ENCODE measurements at regions not wholly inside any gene's neighbourhood (a gene's known extent, or its start where the extent isn't known, plus 50 kb on each side); places are given as distances from the start of the nearest gene placed in this dataset.

DNA sequence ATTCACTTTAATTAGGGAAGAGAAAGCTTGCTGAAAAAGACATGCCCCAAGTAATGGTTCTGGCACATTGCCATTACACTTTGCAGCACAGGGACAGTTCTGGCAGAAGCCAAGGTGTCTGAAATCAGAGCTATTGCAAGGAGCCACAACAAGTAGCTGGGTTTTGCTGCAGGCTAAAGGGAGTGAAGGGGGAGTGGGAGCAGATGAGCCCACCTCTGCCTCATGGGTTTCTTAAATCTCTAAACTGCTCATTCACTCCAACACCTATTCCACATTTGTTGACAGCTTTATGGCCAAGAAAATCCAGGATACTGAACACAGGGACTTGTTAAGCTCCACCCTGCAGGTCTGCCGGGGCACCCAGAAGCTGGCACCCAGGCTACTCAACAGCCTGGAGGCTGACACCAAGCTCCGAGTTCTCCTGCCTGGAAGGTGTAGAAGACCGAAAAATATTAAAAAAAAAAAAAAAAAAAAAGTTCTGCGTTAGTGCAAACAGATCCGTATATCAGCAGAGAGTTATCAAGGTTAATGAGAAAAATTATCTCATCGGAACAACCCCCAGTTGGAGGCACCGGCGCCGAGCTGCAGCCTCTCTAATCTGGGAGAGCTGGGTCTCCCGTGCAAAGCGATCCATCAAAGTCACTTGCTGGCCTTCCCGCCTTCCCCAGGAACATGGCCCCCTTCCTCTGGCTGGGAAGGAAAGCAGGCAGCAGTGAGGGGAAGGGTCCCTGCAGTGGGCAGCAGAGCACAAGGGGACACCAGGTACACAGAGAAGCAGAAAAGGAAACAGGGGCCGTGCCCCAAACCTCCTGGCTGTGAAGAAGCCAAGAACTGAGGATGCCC is 123.7 kb downstream of the HNMT start:
- Histone ChIP-seq H3K4me1 (ENCODE audit: control insufficient read depth in 2 of 3, insufficient read depth in 2 of 3, low read depth in 1 of 3, low read length in 3 of 3) (no peaks in the 10 kb centered on the region), H3K27ac (ENCODE audit: low read depth in 2 of 2, low read length in 2 of 2) (no peak overlapping the region), H3K36me3 (ENCODE audit: control insufficient read depth in 2 of 3, insufficient read depth in 3 of 3, low read length in 3 of 3) (no peaks in the 10 kb centered on the region), H3K4me3 (ENCODE audit: low read length in 3 of 3) (no peak overlapping the region), H3K9me3 (ENCODE audit: control insufficient read depth in 2 of 3, insufficient read depth in 1 of 3, low read length in 3 of 3) (no peaks in the 10 kb centered on the region), H3K27me3 (ENCODE audit: control insufficient read depth, insufficient read depth, low read length) (no peaks in the 10 kb centered on the region), H3K9ac (ENCODE audit: low read length in 3 of 3) (no peak overlapping the region)
- intact Hi-C loops (cut with DNase I): no loop called here
- DNase-seq (peak in 3 of 5 donors; percentile 40 to 43 (median 41)), FAIRE-seq (no peak)
- TF ChIP-seq, protein P1, sequence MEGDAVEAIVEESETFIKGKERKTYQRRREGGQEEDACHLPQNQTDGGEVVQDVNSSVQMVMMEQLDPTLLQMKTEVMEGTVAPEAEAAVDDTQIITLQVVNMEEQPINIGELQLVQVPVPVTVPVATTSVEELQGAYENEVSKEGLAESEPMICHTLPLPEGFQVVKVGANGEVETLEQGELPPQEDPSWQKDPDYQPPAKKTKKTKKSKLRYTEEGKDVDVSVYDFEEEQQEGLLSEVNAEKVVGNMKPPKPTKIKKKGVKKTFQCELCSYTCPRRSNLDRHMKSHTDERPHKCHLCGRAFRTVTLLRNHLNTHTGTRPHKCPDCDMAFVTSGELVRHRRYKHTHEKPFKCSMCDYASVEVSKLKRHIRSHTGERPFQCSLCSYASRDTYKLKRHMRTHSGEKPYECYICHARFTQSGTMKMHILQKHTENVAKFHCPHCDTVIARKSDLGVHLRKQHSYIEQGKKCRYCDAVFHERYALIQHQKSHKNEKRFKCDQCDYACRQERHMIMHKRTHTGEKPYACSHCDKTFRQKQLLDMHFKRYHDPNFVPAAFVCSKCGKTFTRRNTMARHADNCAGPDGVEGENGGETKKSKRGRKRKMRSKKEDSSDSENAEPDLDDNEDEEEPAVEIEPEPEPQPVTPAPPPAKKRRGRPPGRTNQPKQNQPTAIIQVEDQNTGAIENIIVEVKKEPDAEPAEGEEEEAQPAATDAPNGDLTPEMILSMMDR (IDR thresholded peaks at IDR 0.05; ENCODE audit: borderline replicate concordance, extremely low read depth, insufficient read depth): no peak

DNA sequence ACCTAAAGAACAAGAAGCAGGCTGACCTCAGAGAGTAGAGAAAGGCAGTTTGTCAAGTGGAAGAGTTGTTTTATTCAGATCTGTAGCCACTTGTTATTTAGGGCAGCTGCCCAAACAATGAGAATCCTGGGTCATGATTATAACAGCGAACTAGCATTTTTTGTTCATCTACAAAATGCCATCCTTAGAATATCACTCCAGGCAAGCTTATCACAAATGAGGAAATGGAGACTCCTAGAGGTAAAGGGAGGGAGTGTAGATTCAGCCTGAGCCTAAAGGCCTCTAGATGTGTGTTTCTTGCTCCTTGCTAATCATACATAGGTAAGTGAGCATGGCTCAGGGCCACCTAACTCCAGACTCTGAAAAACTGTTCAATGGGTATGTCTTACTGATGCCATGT is 126.1 kb downstream of the HNMT start:
- Histone ChIP-seq H3K9ac (ENCODE audit: low read length in 3 of 3) (no peak overlapping the region), H3K27me3 (ENCODE audit: control insufficient read depth, insufficient read depth, low read length) (no peaks in the 10 kb centered on the region), H3K36me3 (ENCODE audit: control insufficient read depth in 2 of 3, insufficient read depth in 3 of 3, low read length in 3 of 3) (no peaks in the 10 kb centered on the region), H3K9me3 (ENCODE audit: control insufficient read depth in 2 of 3, insufficient read depth in 1 of 3, low read length in 3 of 3) (no peaks in the 10 kb centered on the region), H3K27ac (ENCODE audit: low read depth in 2 of 2, low read length in 2 of 2) (no peak overlapping the region), H3K4me1 (ENCODE audit: control insufficient read depth in 2 of 3, insufficient read depth in 2 of 3, low read depth in 1 of 3, low read length in 3 of 3) (no peaks in the 10 kb centered on the region), H3K4me3 (ENCODE audit: low read length in 3 of 3) (no peak overlapping the region)
- intact Hi-C loops (cut with DNase I): no loop called here
- FAIRE-seq (no peak), DNase-seq (peak in 2 of 5 donors; percentile 34 to 36)
- TF ChIP-seq, protein P1 (IDR thresholded peaks at IDR 0.05; ENCODE audit: borderline replicate concordance, extremely low read depth, insufficient read depth): peak; percentile 71

DNA sequence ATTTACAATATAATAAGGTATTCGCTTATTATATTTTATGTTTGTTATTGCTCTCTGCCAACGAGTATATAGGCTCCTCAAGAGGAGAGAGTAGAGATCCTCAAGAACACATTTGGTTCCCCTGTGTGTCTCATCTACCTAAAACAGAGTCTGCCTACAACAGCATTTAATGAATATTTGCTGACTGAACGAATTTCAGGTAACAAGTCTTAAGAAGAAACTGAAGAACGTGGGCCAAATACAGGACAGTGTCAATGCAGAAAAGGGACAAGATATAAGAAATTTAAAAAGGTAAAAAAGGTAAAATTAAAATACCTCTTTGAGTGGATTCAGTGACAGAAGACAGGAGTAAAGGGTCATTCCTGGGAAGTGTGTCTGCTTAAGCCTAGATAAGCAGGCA is 129.2 kb downstream of the HNMT start:
- Histone ChIP-seq H3K27ac (ENCODE audit: low read depth in 2 of 2, low read length in 2 of 2) (no peak overlapping the region), H3K4me3 (ENCODE audit: low read length in 3 of 3) (no peak overlapping the region), H3K36me3 (ENCODE audit: control insufficient read depth in 2 of 3, insufficient read depth in 3 of 3, low read length in 3 of 3) (no peaks in the 10 kb centered on the region), H3K27me3 (ENCODE audit: control insufficient read depth, insufficient read depth, low read length) (no peaks in the 10 kb centered on the region), H3K9me3 (ENCODE audit: control insufficient read depth in 2 of 3, insufficient read depth in 1 of 3, low read length in 3 of 3) (no peaks in the 10 kb centered on the region), H3K4me1 (ENCODE audit: control insufficient read depth in 2 of 3, insufficient read depth in 2 of 3, low read depth in 1 of 3, low read length in 3 of 3) (no peaks in the 10 kb centered on the region), H3K9ac (ENCODE audit: low read length in 3 of 3) (no peak overlapping the region)
- intact Hi-C loops (cut with DNase I): no loop called here
- DNase-seq: no peak
- TF ChIP-seq, protein P1 (IDR thresholded peaks at IDR 0.05; ENCODE audit: borderline replicate concordance, extremely low read depth, insufficient read depth): no peak
- no peak for FAIRE-seq
